Liver (tissue), 8 donors: ENCODE measurements at regions not wholly inside any gene's neighbourhood (a gene's known extent, or its start where the extent isn't known, plus 50 kb on each side); places are given as distances from the start of the nearest gene placed in this dataset.

ENCODE experiments used
- DNase-seq: peaks from one replicate; pipeline ENCODE4 v3.0.0-alpha.2; 2017; ENCODE audit warnings: low spot score
- H3K27ac ChIP-seq, 2 donors: one replicate each; pipeline ENCODE4 v1.7.0; 2013; ENCODE audit warnings: inconsistent platforms in 2 of 2, low read length in 2 of 2, control low read depth in 1 of 2, low read depth in 1 of 2, mild to moderate bottlenecking in 1 of 2
- H3K27me3 ChIP-seq, 4 donors: one replicate each; pipeline versions ENCODE4 v1.6.1 to v1.7.0; 2013; ENCODE audit warnings: low read length in 3 of 4, inconsistent platforms in 1 of 4, mild to moderate bottlenecking in 1 of 4, moderate library complexity in 1 of 4; ENCODE audit not compliant: control insufficient read depth in 4 of 4, insufficient read depth in 4 of 4
- H3K36me3 ChIP-seq, 4 donors: one replicate each; pipeline versions ENCODE4 v1.6.1 to v1.7.0; 2013; ENCODE audit warnings: low read length in 3 of 4, mild to moderate bottlenecking in 3 of 4, low read depth in 1 of 4, moderate library complexity in 1 of 4; ENCODE audit not compliant: control insufficient read depth in 4 of 4, insufficient read depth in 3 of 4
- H3K4me1 ChIP-seq, 4 donors: one replicate each; pipeline versions ENCODE4 v1.6.1 to v1.7.0; 2013; ENCODE audit warnings: low read length in 3 of 4, mild to moderate bottlenecking in 3 of 4, moderate library complexity in 1 of 4; ENCODE audit not compliant: control insufficient read depth in 4 of 4, insufficient read depth in 4 of 4
- H3K4me3 ChIP-seq, 3 donors: one replicate each; pipeline versions ENCODE4 v1.6.1 to v1.7.0; 2013; ENCODE audit warnings: low read length in 3 of 3, control low read depth in 1 of 3, low read depth in 1 of 3, mild to moderate bottlenecking in 1 of 3
- H3K9ac ChIP-seq, 2 donors: one replicate each; pipeline ENCODE4 v1.7.0; 2013; ENCODE audit warnings: low read length in 2 of 2, mild to moderate bottlenecking in 2 of 2, moderate library complexity in 2 of 2, control low read depth in 1 of 2, low read depth in 1 of 2
- H3K9me3 ChIP-seq, 4 donors: one replicate each; pipeline versions ENCODE4 v1.6.1 to v1.7.0; 2013; ENCODE audit warnings: low read length in 3 of 4; ENCODE audit not compliant: control insufficient read depth in 4 of 4
- ATF3 ChIP-seq: IDR thresholded peaks from 2 replicates; pipeline ENCODE4 v1.6.1; 2016; ENCODE audit warnings: antibody characterized with exemption
- CTCF ChIP-seq: fragments of 150-350 bp; IDR thresholded peaks from 2 replicates; pipeline ENCODE4 v1.5.1; 2017; ENCODE audit warnings: improper control_type of control experiment, low read depth, low read length; ENCODE audit not compliant: missing input control
- EGR1 ChIP-seq, 2 donors: IDR thresholded peaks; 2 replicates each; pipeline ENCODE4 v1.6.1; 2016 to 2018; ENCODE audit warnings: antibody characterized with exemption in 2 of 2, low read depth in 2 of 2
- FOXA1 ChIP-seq: IDR thresholded peaks from 2 replicates; pipeline ENCODE4 v1.6.1; 2016; ENCODE audit warnings: antibody characterized with exemption
- GABPA ChIP-seq, 2 donors: IDR thresholded peaks in 1 of 2; conservative IDR thresholded peaks in 1 of 2; 2 replicates each; pipeline ENCODE4 v1.6.1; 2016; ENCODE audit warnings: antibody characterized with exemption in 2 of 2, mild to moderate bottlenecking in 1 of 2, moderate library complexity in 1 of 2
- HNF4A ChIP-seq, 2 donors: conservative IDR thresholded peaks; 2 replicates each; pipeline ENCODE4 v1.6.1; 2016; ENCODE audit warnings: antibody characterized with exemption in 2 of 2, mild to moderate bottlenecking in 2 of 2
- JUND ChIP-seq, 2 donors: IDR thresholded peaks; 2 replicates each; pipeline ENCODE4 v1.6.1; 2016; ENCODE audit warnings: antibody characterized with exemption in 2 of 2
- NR2F2 ChIP-seq: IDR thresholded peaks from 2 replicates; pipeline ENCODE4 v1.6.1; 2016; ENCODE audit warnings: antibody characterized with exemption
- REST ChIP-seq: IDR thresholded peaks from 2 replicates; pipeline ENCODE4 v1.6.1; 2016; ENCODE audit warnings: antibody characterized with exemption, mild to moderate bottlenecking
- RXRA ChIP-seq, 2 donors: IDR thresholded peaks; 2 replicates each; pipeline ENCODE4 v1.6.1; 2017 to 2018; ENCODE audit warnings: antibody characterized with exemption in 2 of 2, mild to moderate bottlenecking in 1 of 2
- SP1 ChIP-seq: IDR thresholded peaks from 2 replicates; pipeline ENCODE4 v1.6.1; 2018; ENCODE audit warnings: antibody characterized with exemption, mild to moderate bottlenecking
- TAF1 ChIP-seq: conservative IDR thresholded peaks from 2 replicates; pipeline ENCODE4 v1.6.1; 2016; ENCODE audit warnings: antibody characterized with exemption, mild to moderate bottlenecking
- YY1 ChIP-seq: IDR thresholded peaks from 2 replicates; pipeline ENCODE4 v1.6.1; 2016; ENCODE audit warnings: antibody characterized with exemption, mild to moderate bottlenecking
- ZBTB33 ChIP-seq: IDR thresholded peaks from 2 replicates; pipeline ENCODE4 v1.6.1; 2016; ENCODE audit warnings: antibody characterized with exemption
- WGBS: extraction: QIAGEN DNeasy Blood & Tissue Kit; methylation state at CpG from one replicate; pipeline ENCODE4 v1.1.7; 2013; 5-methylcytosine and 5-hydroxymethylcytosine counted together
- donor health status: healthy.
- donor health status: healthy.
- donor health status: healthy.
- donor health status: healthy.
- donor health status: healthy.

GRCh38 chr6:14344486-14344885 lies 226.9 kb downstream of the CD83 start:
- no peak for DNase-seq
- Histone ChIP-seq H3K27ac (no peak overlapping the region), H3K4me3 (no peak overlapping the region), H3K27me3 (no peaks in the 10 kb centered on the region), H3K36me3 (no peaks in the 10 kb centered on the region), H3K4me1 (no peaks in the 10 kb centered on the region), H3K9ac (no peak overlapping the region), H3K9me3 (no peaks in the 10 kb centered on the region)
- no peak for TF ChIP-seq NR2F2
- TF ChIP-seq CTCF = no peak
- no peak for TF ChIP-seq REST
- no peak for TF ChIP-seq ZBTB33
- TF ChIP-seq TAF1 = no peak
- TF ChIP-seq SP1 = no peak
- no peak for TF ChIP-seq YY1
- TF ChIP-seq GABPA (IDR thresholded peaks at IDR 0.05 in 1 of 2, conservative IDR thresholded peaks at IDR 0.05 in 1 of 2) = no peak
- no peak for TF ChIP-seq FOXA1
- TF ChIP-seq RXRA (IDR thresholded peaks at IDR 0.05) = no peak
- 90% methylated on average over 6 of the region's 6 CpGs for WGBS

- Histone ChIP-seq H3K27me3 (no peaks in the 10 kb centered on the region), H3K9ac (no peak overlapping the region), H3K27ac (no peak overlapping the region), H3K9me3 (peaks cover 0 to 7% (median 0%) of the 10 kb centered on the region in 4 donors), H3K36me3 (no peaks in the 10 kb centered on the region), H3K4me1 (no peaks in the 10 kb centered on the region), H3K4me3 (no peak overlapping the region)
- no peak for TF ChIP-seq EGR1 (IDR thresholded peaks at IDR 0.05; ENCODE audit: low read depth in 2 of 2)
- TF ChIP-seq RXRA (IDR thresholded peaks at IDR 0.05) = no peak
- TF ChIP-seq FOXA1 = no peak
- no peak for TF ChIP-seq ATF3
- no peak for TF ChIP-seq ZBTB33
- TF ChIP-seq JUND (IDR thresholded peaks at IDR 0.05) = no peak
- no peak for TF ChIP-seq HNF4A (conservative IDR thresholded peaks at IDR 0.05)
- TF ChIP-seq TAF1 = no peak
- WGBS = 89% methylated on average over 1 of the region's 1 CpG
- DNase-seq = no peak
Observed at GRCh38 chr6:14348389-14348788, 230.8 kb downstream of the CD83 start.
